Smooth muscle cell (in vitro differentiated cells): ENCODE measurements at regions not wholly inside any gene's neighbourhood (a gene's known extent, or its start where the extent isn't known, plus 50 kb on each side); places are given as distances from the start of the nearest gene placed in this dataset.

Source experiments
- DNase-seq: peaks from one replicate; lab custom pipeline; 2025; ENCODE audit not compliant: unreplicated experiment; lab: John Stamatoyannopoulos, UW
- H2AFZ ChIP-seq: fragments of 200-600 bp; sonication (generic); 2 replicates; pipeline ENCODE4 v1.6.0; 2016; ENCODE audit warnings: antibody characterized with exemption, low read depth, mild to moderate bottlenecking
- H3F3A ChIP-seq: fragments of 200-600 bp; sonication (generic); 2 replicates; pipeline ENCODE4 v1.6.0; 2017; ENCODE audit warnings: antibody characterized with exemption, low read depth
- H3K27ac ChIP-seq: fragments of 200-600 bp; sonication (generic); 2 replicates; pipeline ENCODE4 v1.5.1; 2016; ENCODE audit warnings: low read depth, mild to moderate bottlenecking
- H3K27me3 ChIP-seq: fragments of 200-600 bp; sonication (generic); 2 replicates; pipeline ENCODE4 v1.6.1; 2016; ENCODE audit warnings: low read depth, mild to moderate bottlenecking
- H3K36me3 ChIP-seq: fragments of 200-600 bp; sonication (generic); 2 replicates; pipeline ENCODE4 v1.5.1; 2016; ENCODE audit warnings: low read depth
- H3K4me1 ChIP-seq: fragments of 200-600 bp; sonication (generic); 2 replicates; pipeline ENCODE4 v1.5.1; 2016; ENCODE audit warnings: low read depth
- H3K4me2 ChIP-seq: fragments of 200-600 bp; sonication (generic); 2 replicates; pipeline ENCODE4 v1.6.0; 2016; ENCODE audit warnings: mild to moderate bottlenecking
- H3K4me3 ChIP-seq: fragments of 200-600 bp; sonication (generic); 2 replicates; pipeline ENCODE4 v1.5.1; 2016; ENCODE audit warnings: mild to moderate bottlenecking
- H3K79me2 ChIP-seq: fragments of 200-600 bp; sonication (generic); 2 replicates; pipeline ENCODE4 v1.6.0; 2016; ENCODE audit warnings: low read depth, mild to moderate bottlenecking
- H3K9ac ChIP-seq: fragments of 200-600 bp; sonication (generic); 2 replicates; pipeline ENCODE4 v1.6.0; 2016; ENCODE audit warnings: low read depth
- H3K9me3 ChIP-seq: fragments of 200-600 bp; sonication (generic); replicated peaks from 2 replicates; pipeline ENCODE4 v1.5.1; 2016; ENCODE audit warnings: low read depth
- H4K20me1 ChIP-seq: fragments of 200-600 bp; sonication (generic); 2 replicates; pipeline ENCODE4 v1.6.0; 2016; ENCODE audit warnings: low read depth
- CTCF ChIP-seq: fragments of 200-600 bp; sonication (generic); IDR thresholded peaks from 2 replicates; pipeline ENCODE4 v1.5.1; 2017; ENCODE audit warnings: borderline replicate concordance, mild to moderate bottlenecking, antibody characterized with exemption; ENCODE audit not compliant: insufficient read depth, poor library complexity, severe bottlenecking
- WGBS: methylation state at CpG from one replicate; pipeline ENCODE4 v1.1.7; 2016; ENCODE audit warnings: low lambda C conversion rate; 5-methylcytosine and 5-hydroxymethylcytosine counted together

DNA sequence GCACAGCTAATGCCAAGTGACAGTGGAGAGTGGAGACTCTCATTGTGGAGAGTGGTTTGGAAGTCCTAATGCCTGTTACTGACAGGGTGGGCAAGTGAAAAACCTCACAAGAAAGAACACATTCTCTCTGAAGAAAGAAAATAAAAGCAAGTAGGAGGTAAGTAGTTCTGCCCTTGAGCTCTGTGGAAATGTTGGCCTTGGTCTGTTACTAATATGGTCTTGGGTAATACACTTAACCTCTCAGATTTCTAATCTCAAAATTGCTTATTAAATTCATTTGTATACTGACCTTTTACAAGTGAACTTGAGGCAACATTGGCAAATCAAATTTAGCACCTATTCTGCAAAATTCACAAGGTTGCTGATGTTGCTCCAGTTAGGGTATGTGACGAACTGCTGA lies 291.6 kb upstream of the CBLB start:
- no peak overlapping the region for H3K4me3 ChIP-seq
- no peak overlapping the region for H2AFZ ChIP-seq
- H3K27me3 ChIP-seq: no peaks in the 10 kb centered on the region
- H4K20me1 ChIP-seq: no peaks in the 10 kb centered on the region
- no peaks in the 10 kb centered on the region for H3F3A ChIP-seq
- H3K9me3 ChIP-seq: no peaks in the 10 kb centered on the region
- H3K4me1 ChIP-seq: no peaks in the 10 kb centered on the region
- no peaks in the 10 kb centered on the region for H3K79me2 ChIP-seq
- TF ChIP-seq CTCF: no peak
- WGBS: 94% methylated on average over 1 of the region's 1 CpG
- no peak overlapping the region for H3K4me2 ChIP-seq
- DNase-seq: no peak
- no peak overlapping the region for H3K9ac ChIP-seq
- no peak overlapping the region for H3K27ac ChIP-seq
- no peaks in the 10 kb centered on the region for H3K36me3 ChIP-seq

- no peak overlapping the region for H3K9ac ChIP-seq
- H3K4me3 ChIP-seq: no peak overlapping the region
- WGBS: 75% methylated on average over 4 of the region's 4 CpGs
- TF ChIP-seq CTCF: no peak
- H2AFZ ChIP-seq: no peak overlapping the region
- H3K4me1 ChIP-seq: no peaks in the 10 kb centered on the region
- no peaks in the 10 kb centered on the region for H3K79me2 ChIP-seq
- no peaks in the 10 kb centered on the region for H3K9me3 ChIP-seq
- no peaks in the 10 kb centered on the region for H3K36me3 ChIP-seq
- DNase-seq: no peak
- H3K4me2 ChIP-seq: no peak overlapping the region
- no peaks in the 10 kb centered on the region for H4K20me1 ChIP-seq
- no peak overlapping the region for H3K27ac ChIP-seq
- no peaks in the 10 kb centered on the region for H3K27me3 ChIP-seq
- H3F3A ChIP-seq: no peaks in the 10 kb centered on the region
These were observed 292.4 kb upstream of the CBLB start for GRCh38 chr3:106161246-106161645.

DNA sequence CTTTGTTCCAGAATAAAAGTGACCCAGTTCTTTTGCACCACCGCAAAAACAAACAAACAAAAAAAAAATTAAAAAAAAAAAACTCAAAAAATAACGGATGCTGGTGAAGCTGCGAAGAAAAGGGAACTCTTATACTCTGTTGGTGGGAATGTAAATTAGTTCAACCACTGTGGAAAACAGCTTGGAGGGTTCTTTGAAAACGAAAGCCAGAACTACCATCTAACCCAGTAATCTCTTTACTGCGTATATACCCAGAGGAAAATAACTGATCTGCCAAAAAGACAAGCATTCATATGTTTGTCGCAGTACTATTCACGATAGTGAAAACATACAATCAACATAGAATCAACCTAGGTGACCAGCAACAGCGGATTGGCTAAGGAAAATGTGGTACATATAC lies 298.9 kb upstream of the CBLB start:
- Histone ChIP-seq H3K27ac (no peak overlapping the region), H3K79me2 (no peaks in the 10 kb centered on the region), H3K36me3 (no peaks in the 10 kb centered on the region), H4K20me1 (no peaks in the 10 kb centered on the region), H3K9me3 (no peaks in the 10 kb centered on the region), H3K4me2 (no peak overlapping the region), H3K4me1 (no peaks in the 10 kb centered on the region), H2AFZ (no peak overlapping the region), H3F3A (no peaks in the 10 kb centered on the region), H3K27me3 (no peaks in the 10 kb centered on the region), H3K4me3 (no peak overlapping the region), H3K9ac (no peak overlapping the region)
- no peak for DNase-seq
- WGBS: 95% methylated on average over 8 of the region's 8 CpGs
- TF ChIP-seq CTCF: no peak

- WGBS: 85% methylated on average over 5 of the region's 5 CpGs
- Histone ChIP-seq H3K4me3 (no peak overlapping the region), H3K4me1 (no peaks in the 10 kb centered on the region), H3K27ac (no peak overlapping the region), H2AFZ (no peak overlapping the region), H3K9me3 (no peaks in the 10 kb centered on the region), H3F3A (no peaks in the 10 kb centered on the region), H3K9ac (no peak overlapping the region), H3K79me2 (no peaks in the 10 kb centered on the region), H4K20me1 (no peaks in the 10 kb centered on the region), H3K36me3 (no peaks in the 10 kb centered on the region), H3K27me3 (no peaks in the 10 kb centered on the region), H3K4me2 (no peak overlapping the region)
- DNase-seq: no peak
- no peak for TF ChIP-seq CTCF
These were observed 300.3 kb upstream of the CBLB start for GRCh38 chr3:106168962-106169750.
